GM03348 (cell line): ENCODE measurements at regions not wholly inside any gene's neighbourhood (a gene's known extent, or its start where the extent isn't known, plus 50 kb on each side); places are given as distances from the start of the nearest gene placed in this dataset.

ENCODE experiments used
- DNase-seq: peaks from one replicate; pipeline ENCODE4 v3.0.0; 2012; ENCODE audit warnings: low spot score

- DNase-seq, result no peak
These were observed 69.5 kb upstream of the SSX2IP start for GRCh38 chr1:84759756-84760155.

GRCh38 chr1:84758968-84759491 lies 68.8 kb upstream of the SSX2IP start:
- DNase-seq, result no peak

GRCh38 chr1:84758476-84758875 lies 68.2 kb upstream of the SSX2IP start:
- no peak for DNase-seq

- no peak for DNase-seq
These were observed 67.0 kb upstream of the SSX2IP start for GRCh38 chr1:84757301-84757700.

- DNase-seq, result no peak
These were observed 66.3 kb upstream of the SSX2IP start for GRCh38 chr1:84756455-84757082.

GRCh38 chr1:84756001-84756400 lies 65.7 kb upstream of the SSX2IP start:
- DNase-seq, result no peak

- DNase-seq, result no peak
These were observed 65.0 kb upstream of the SSX2IP start for GRCh38 chr1:84755216-84755615.

GRCh38 chr1:84754386-84754703 lies 64.1 kb upstream of the SSX2IP start:
- no peak for DNase-seq

GRCh38 chr1:84753516-84754385 lies 63.5 kb upstream of the SSX2IP start:
- DNase-seq, result peak; percentile 83

GRCh38 chr1:84750110-84750730 lies 60.0 kb upstream of the SSX2IP start:
- DNase-seq, result no peak

GRCh38 chr1:84749427-84749826 lies 59.2 kb upstream of the SSX2IP start:
- DNase-seq, result no peak

- DNase-seq, result no peak
These were observed 58.1 kb upstream of the SSX2IP start for GRCh38 chr1:84748364-84748763.

GRCh38 chr1:84745857-84746256 lies 55.6 kb upstream of the SSX2IP start:
- DNase-seq, result no peak

- DNase-seq, result no peak
These were observed 53.6 kb upstream of the SSX2IP start for GRCh38 chr1:84743896-84744295.

GRCh38 chr1:84742653-84743052 lies 52.4 kb upstream of the SSX2IP start:
- no peak for DNase-seq

- no peak for DNase-seq
These were observed 49.9 kb upstream of the SSX2IP start for GRCh38 chr1:84740050-84740714.
